ENCODE measurements at regions not wholly inside any gene's neighbourhood (a gene's known extent, or its start where the extent isn't known, plus 50 kb on each side); places are given as distances from the start of the nearest gene placed in this dataset.
"Not testable (repeated sequence)": the region's sequence is repeated elsewhere in the genome, so short reads cannot be mapped to it uniquely, and the experiment has no call there.

- no peak for DNase-seq
Observed at GRCh38 chr10:106038246-106038645, 1126.3 kb downstream of the SORCS1 start.

DNA sequence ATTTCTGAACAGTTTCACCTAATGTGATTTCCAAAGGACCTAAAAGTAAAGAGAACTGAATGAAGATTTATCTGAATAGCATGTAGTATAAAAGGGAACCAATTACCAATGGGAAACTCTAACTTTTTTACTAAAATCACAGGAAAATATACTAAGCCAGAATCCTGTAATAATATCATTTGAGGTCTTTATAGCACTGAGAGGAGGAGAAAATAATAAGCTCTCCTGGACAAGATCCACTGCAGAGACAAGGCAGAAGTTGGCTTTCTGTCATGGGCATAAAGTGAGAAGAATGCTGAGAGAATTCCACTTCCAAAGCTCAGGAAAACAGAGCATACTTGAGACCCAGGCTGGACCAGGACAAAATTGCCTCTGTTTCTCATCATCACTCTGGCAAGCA, 1131.4 kb downstream of the SORCS1 start:
- no peak for DNase-seq

DNA sequence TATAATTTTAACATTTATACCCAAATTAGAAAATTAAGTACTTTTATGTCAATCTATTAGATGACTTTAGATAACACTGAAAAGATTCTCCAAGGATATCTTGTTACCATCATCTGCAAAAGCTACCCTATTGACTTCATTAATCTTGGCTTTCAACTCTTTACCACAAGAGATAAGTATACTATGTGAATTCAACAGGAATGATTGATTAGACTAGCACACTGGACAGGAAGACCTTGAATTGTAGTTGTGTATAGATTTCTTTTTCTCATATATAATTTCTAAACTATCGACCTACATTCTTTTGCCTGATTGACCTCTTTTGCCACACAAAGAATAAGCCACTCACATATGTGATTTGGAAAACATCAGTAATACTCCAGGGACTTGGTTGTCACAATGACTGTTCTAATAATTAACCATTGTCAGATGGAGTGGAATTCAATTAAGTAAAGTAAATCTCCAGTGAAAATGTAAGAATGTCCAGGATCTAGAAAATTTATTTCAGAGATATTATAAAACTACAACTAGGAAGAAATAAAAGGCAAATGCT, 1132.0 kb downstream of the SORCS1 start:
- DNase-seq, result no peak

GRCh38 chr10:106027240-106027639, 1137.3 kb downstream of the SORCS1 start:
- no peak for DNase-seq

GRCh38 chr10:106025208-106025811, 1139.2 kb downstream of the SORCS1 start:
- DNase-seq, result no peak

GRCh38 chr10:106023329-106023728, 1141.2 kb downstream of the SORCS1 start:
- no peak for DNase-seq

- DNase-seq, result not testable (repeated sequence)
Observed at GRCh38 chr10:106019559-106019958, 1144.9 kb downstream of the SORCS1 start.

DNA sequence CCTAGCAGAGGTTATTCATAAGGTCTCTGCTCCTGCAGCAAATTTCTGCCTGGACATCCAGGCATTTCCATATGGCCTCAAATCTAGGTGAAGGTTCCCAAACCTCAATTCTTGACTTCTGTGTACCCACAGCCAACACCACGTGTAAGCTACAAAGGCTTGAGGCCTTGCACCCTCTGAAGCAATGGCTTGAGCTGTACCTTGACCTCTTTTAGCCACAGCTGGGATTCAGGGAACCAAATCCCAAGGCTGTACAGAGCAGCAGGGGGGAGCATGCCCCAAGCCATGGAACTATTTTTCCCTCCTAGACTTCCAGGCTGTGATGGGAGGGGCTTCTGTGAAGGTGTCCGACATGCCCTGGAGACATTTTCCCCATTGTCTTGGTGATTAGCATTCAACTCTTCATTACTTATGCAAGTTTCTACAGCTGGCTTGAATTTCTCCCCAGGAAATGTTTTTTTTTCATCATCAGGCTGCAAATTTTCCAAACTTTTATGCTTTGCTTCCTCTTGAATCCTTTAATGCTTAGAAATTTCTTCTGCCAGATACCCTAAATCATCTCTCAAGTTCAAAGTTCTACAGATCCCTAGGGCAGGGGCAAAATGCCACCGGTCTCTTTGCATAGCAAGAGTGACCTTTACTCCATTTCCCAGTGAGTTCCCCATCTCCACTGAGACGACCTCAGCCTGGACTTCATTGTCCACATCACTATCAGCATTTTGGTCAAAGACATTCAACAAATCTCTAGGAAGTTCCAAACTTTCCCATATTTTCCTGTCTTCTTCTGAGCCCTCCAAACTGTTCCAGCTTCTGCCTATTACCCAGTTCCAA, 1148.9 kb downstream of the SORCS1 start:
- DNase-seq, result not testable (repeated sequence)

DNA sequence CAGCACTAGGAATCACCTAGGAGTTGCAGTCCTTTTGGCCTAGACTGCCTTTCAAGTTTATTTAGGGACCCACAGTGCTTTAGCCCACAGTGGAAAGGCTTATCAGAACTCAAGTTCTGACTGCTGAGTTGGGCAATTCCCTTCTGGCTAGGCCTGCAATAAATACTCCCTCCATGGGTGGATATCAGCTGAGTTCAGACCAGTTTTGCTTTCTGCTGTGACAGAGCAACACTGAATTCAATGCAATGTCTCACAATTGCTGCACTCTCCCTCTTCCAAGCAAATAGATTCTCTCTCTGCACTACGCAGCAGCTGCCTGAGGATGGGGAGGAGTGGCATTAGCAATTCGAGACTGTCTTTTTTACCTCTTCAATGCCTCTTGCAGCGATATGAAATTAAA, 1153.3 kb downstream of the SORCS1 start:
- peak; percentile 15 for DNase-seq

DNA sequence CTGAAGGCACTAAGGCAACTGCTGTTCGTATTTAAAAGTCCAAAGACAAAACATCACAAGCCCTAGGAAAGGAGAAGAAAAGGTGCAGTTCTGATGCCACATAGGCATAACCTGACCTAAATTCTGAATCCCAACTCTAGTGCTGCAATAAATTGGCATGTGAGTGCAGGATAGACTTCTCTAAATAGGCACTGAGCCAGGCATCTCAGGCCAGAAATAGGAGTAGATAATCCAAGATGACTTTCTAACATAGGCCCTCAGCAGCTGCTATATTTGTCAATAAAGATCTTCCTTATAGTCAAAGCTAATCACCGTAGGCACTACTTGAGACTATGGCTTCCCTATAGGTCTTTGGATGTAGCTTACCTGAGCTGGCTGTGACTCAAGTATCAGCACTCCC, 1163.8 kb downstream of the SORCS1 start:
- DNase-seq, result no peak

GRCh38 chr10:105993609-105994008, 1170.9 kb downstream of the SORCS1 start:
- no peak for DNase-seq

- no peak for DNase-seq
Observed at GRCh38 chr10:105992928-105993327, 1171.6 kb downstream of the SORCS1 start.

- no peak for DNase-seq
Observed at GRCh38 chr10:105990529-105990928, 1174.0 kb downstream of the SORCS1 start.

GRCh38 chr10:105989995-105990394, 1174.5 kb downstream of the SORCS1 start:
- DNase-seq, result no peak

DNA sequence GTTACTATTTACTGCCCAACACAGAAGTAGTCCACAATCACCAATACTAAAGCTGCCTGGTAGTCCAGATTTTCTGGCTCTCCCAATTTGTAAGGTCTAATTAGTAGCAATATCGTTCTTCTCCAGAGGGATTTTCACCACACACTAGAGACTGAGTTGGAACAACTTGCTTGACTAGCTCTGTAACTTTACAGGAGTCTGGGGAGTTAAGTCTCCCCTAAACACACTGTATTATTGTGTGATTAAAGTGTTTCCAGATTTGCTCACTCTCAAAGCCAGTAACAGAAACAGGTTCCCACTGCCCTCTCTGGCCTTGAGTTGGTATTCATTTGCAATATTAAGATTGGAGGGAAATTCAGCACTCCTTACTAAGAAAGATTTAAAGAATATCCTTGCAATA, 1175.7 kb downstream of the SORCS1 start:
- no peak for DNase-seq

GRCh38 chr10:105986912-105987635, 1177.4 kb downstream of the SORCS1 start:
- DNase-seq, result no peak

DNA sequence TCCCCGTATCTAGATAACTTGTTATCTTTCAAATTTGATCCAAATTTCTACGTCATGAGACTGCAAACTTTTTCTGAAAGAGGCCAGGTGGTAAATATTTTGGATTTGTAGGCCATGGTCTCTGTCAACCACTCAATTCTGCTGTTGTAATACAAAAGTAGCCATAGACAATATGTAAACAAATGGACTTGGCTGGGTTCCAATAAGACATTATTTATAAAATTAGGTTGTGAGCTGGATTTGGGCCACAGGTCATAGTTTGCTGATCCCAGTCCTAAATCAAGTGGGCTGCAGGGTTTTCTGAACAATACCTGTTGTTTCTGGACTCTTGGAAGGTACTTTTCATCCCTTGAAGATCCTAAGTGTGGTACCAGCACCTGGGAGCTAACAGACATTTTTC, 1178.0 kb downstream of the SORCS1 start:
- no peak for DNase-seq

- DNase-seq, result no peak
Observed at GRCh38 chr10:105982735-105983134, 1181.8 kb downstream of the SORCS1 start.

DNA sequence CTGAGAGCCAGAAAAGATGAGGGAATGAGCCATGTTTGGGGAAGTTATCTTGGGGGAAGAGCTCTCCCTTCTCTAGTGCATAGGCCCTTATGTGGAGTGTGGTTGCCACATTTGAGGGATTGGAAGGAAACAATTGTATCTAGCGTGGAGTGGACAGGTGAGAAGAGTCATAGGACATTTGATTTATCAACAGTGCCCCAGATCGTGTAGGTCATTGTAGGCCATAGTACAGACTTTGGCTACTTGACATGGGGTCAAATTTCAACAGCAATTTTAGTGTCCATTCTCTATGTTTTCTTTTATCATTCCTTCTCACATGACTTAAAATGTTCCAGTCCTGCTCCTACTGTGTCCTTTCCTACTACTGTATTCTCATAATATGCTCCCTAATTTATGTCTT, 1182.8 kb downstream of the SORCS1 start:
- DNase-seq, result no peak

GRCh38 chr10:105974803-105975456, 1189.6 kb downstream of the SORCS1 start:
- peak; percentile 78 for DNase-seq

DNA sequence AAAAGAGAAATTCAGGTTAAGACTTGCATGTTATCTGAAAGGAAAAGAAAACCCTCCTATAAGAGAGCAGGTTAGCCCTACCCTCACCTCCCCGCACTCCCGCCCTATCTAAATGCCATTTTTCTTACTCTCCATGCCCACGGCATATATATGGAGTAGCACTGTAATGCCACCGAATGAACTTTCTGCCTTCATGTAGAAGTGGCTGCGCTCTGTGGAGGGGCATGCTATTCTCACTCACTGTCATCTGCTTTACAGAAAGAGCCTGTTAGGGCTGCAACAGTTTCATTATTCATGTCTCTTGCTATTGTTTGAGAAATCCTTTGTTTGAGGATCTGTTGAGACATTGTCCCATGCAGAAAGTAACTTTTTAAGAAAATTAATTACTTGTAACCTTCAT, 1190.6 kb downstream of the SORCS1 start:
- peak; percentile 36 for DNase-seq

DNA sequence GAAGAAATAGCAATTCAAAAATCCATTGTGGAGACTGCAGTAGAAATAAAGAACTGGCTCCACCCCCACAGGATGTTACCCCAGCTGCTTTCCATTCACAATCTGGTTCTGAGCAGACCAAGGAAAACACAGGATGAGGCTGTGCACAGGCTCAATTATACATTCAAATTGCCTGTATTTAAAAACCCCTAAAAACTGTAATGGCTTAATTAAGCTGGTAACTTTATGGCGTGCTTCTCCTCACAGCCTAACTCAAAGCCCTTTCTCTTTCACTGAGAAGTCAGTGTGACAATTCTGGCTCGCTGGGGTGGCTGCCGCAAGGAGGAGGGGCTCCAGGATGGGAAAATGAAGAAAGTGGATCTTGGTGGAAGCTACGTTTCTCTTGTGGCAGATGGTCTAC, 1191.1 kb downstream of the SORCS1 start:
- DNase-seq, result peak; percentile 81

DNA sequence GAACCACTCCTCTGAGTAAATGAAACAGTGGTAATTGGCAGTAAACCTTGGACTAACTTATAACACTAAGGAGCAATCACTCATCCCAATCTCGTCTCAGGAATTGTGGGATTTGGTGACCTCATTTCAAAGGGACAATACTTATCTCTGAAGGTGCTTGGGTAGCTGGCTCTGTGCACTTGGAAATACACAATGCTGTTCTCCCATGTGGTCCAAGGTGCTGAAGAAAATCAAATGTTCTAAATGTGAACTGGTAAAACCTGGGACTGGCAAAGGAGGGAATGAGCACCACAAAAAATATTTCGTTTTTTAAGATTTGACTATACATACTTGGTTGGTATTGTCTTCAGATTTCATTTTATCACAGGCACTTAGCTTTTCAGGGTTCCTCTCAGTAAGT, 1193.0 kb downstream of the SORCS1 start:
- no peak for DNase-seq

All from NCI-H146 (cell line).